Panc1 (cell line): ENCODE measurements at regions not wholly inside any gene's neighbourhood (a gene's known extent, or its start where the extent isn't known, plus 50 kb on each side); places are given as distances from the start of the nearest gene placed in this dataset.

ENCODE experiments used
- ATAC-seq: fragments of 200-7000 bp; cut with Tn5 transposase; 2 replicates; pipeline ENCODE4 v1.9.1; 2020; ENCODE audit warnings: mild to moderate bottlenecking, moderate library complexity
- BruUV-seq: library from RNA; stranded (reverse); fragments of 400-500 nt; replicated peaks from 2 replicates; lab custom pipeline; 2021; lab: Mats Ljungman, UMichigan
- CTCF ChIA-PET: fragments of 300-600 bp; sonication (Branson Sonifier 250); formaldehyde crosslinking; loops from one replicate; lab custom pipeline; 2022; ENCODE audit warnings: antibody characterized with exemption; lab: Charles Lee
- POLR2A ChIA-PET: fragments of 300-600 bp; sonication (Branson Sonifier 250); formaldehyde crosslinking; loops from one replicate; lab custom pipeline; 2022; ENCODE audit warnings: antibody characterized with exemption; lab: Charles Lee
- DNase-seq: peaks from one replicate; pipeline ENCODE4 v3.0.0-alpha.2; 2010; ENCODE audit warnings: low read depth, low spot score
- H3K27ac ChIP-seq: 2 replicates; pipeline ENCODE4 v1.5.1; 2011; ENCODE audit warnings: mild to moderate bottlenecking, low read length, inconsistent platforms
- H3K27me3 ChIP-seq: fragments of 200-500 bp; sonication (Bioruptor generic); 2 replicates; pipeline ENCODE4 v1.6.0; 2014; ENCODE audit warnings: low read length, inconsistent platforms; ENCODE audit not compliant: control insufficient read depth, insufficient read depth
- H3K36me3 ChIP-seq: fragments of 200-500 bp; sonication (Bioruptor generic); 2 replicates; pipeline ENCODE4 v1.5.1; 2014; ENCODE audit warnings: inconsistent platforms, mild to moderate bottlenecking, low read length, moderate library complexity; ENCODE audit not compliant: control insufficient read depth, insufficient read depth
- H3K4me1 ChIP-seq: 2 replicates; pipeline ENCODE4 v1.5.1; 2011; ENCODE audit warnings: inconsistent platforms, mild to moderate bottlenecking, low read length, moderate library complexity; ENCODE audit not compliant: control insufficient read depth, insufficient read depth
- H3K4me3 ChIP-seq, 2 experiments: 2 replicates each; pipeline ENCODE4 v1.5.1; 2011 to 2012; ENCODE audit warnings: low read depth in 2 of 2, low read length in 2 of 2, mild to moderate bottlenecking in 2 of 2, inconsistent platforms in 1 of 2, moderate library complexity in 1 of 2
- H3K9me3 ChIP-seq: fragments of 200-500 bp; sonication (Bioruptor generic); 2 replicates; pipeline ENCODE4 v1.5.1; 2014; ENCODE audit warnings: low read depth, mild to moderate bottlenecking, inconsistent platforms, low read length, moderate library complexity; ENCODE audit not compliant: control insufficient read depth, insufficient read depth
- CTCF ChIP-seq: fragments of 450-650 bp; IDR thresholded peaks from 2 replicates; pipeline ENCODE4 v1.5.1; 2017; ENCODE audit warnings: mild to moderate bottlenecking
- POLR2AphosphoS5 ChIP-seq: IDR thresholded peaks from 2 replicates; pipeline ENCODE4 v1.6.1; 2012; ENCODE audit warnings: mild to moderate bottlenecking, low read depth, low read length, moderate library complexity
- SIN3A ChIP-seq: IDR thresholded peaks from 2 replicates; pipeline ENCODE4 v1.6.1; 2012; ENCODE audit warnings: low read depth, mild to moderate bottlenecking, low read length, moderate library complexity, borderline replicate concordance; ENCODE audit not compliant: insufficient read depth
- TCF7L2 ChIP-seq: IDR thresholded peaks from 2 replicates; pipeline ENCODE4 v1.6.1; 2011; ENCODE audit warnings: mild to moderate bottlenecking, low read depth, low read length, inconsistent platforms
- in situ Hi-C: cut with HindIII; loops from 2 replicates; pipeline ENCODE4 v1.10.0; 2016; ENCODE audit warnings: low sequenced_read_pairs, low pct_unique_long_range_greater_than_20kb
- intact Hi-C: fragments of 100-400 bp; cut with micrococcal nuclease; formaldehyde crosslinking; loops from one replicate; pipeline ENCODE4 v1.10.0; 2022; ENCODE audit not compliant: unreplicated experiment
- TF ChIP-seq, protein P1 (sequence below), 2 experiments: IDR thresholded peaks; 2 replicates each; pipeline ENCODE4 v1.6.1; 2011 to 2012; ENCODE audit warnings: low read depth in 2 of 2, control low read depth in 1 of 2, low read length in 1 of 2, mild to moderate bottlenecking in 1 of 2, moderate library complexity in 1 of 2; ENCODE audit not compliant: insufficient read depth in 1 of 2

- no peak overlapping the region for H3K27ac ChIP-seq
- no peaks in the 10 kb centered on the region for H3K9me3 ChIP-seq
- ChIA-PET CTCF (no interaction called here), POLR2A (interaction anchor here (1.0 kb wide), 1 partner anchor 371 kb away, joined by 3 read pairs; no protein-coding TSS in a partner anchor)
- ATAC-seq (no peak), DNase-seq (no peak)
- in situ Hi-C loops: no loop called here
- no TSS peak for BruUV-seq
- TF ChIP-seq TCF7L2: no peak
- H3K27me3 ChIP-seq: no peaks in the 10 kb centered on the region
- intact Hi-C loops: no loop called here
- H3K4me1 ChIP-seq: no peaks in the 10 kb centered on the region
- no peak overlapping the region for H3K4me3 ChIP-seq
- H3K36me3 ChIP-seq: no peaks in the 10 kb centered on the region
Measured at GRCh38 chr6:156601152-156602065, 175.8 kb upstream of the ARID1B start.

- ChIA-PET POLR2A (no interaction called here), CTCF (interaction anchor here (0.6 kb wide), 1 partner anchor 62 kb away, joined by 3 read pairs; no protein-coding TSS in a partner anchor)
- no peaks in the 10 kb centered on the region for H3K4me1 ChIP-seq
- DNase-seq (no peak), ATAC-seq (no peak)
- BruUV-seq: no TSS peak
- intact Hi-C loops (no loop called here), in situ Hi-C loops (no loop called here)
- no peak overlapping the region for H3K27ac ChIP-seq
- TF ChIP-seq CTCF (no peak), TCF7L2 (no peak), POLR2AphosphoS5 (no peak), SIN3A (no peak)
- TF ChIP-seq, protein P1, sequence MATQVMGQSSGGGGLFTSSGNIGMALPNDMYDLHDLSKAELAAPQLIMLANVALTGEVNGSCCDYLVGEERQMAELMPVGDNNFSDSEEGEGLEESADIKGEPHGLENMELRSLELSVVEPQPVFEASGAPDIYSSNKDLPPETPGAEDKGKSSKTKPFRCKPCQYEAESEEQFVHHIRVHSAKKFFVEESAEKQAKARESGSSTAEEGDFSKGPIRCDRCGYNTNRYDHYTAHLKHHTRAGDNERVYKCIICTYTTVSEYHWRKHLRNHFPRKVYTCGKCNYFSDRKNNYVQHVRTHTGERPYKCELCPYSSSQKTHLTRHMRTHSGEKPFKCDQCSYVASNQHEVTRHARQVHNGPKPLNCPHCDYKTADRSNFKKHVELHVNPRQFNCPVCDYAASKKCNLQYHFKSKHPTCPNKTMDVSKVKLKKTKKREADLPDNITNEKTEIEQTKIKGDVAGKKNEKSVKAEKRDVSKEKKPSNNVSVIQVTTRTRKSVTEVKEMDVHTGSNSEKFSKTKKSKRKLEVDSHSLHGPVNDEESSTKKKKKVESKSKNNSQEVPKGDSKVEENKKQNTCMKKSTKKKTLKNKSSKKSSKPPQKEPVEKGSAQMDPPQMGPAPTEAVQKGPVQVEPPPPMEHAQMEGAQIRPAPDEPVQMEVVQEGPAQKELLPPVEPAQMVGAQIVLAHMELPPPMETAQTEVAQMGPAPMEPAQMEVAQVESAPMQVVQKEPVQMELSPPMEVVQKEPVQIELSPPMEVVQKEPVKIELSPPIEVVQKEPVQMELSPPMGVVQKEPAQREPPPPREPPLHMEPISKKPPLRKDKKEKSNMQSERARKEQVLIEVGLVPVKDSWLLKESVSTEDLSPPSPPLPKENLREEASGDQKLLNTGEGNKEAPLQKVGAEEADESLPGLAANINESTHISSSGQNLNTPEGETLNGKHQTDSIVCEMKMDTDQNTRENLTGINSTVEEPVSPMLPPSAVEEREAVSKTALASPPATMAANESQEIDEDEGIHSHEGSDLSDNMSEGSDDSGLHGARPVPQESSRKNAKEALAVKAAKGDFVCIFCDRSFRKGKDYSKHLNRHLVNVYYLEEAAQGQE (IDR thresholded peaks at IDR 0.05; ENCODE audit: insufficient read depth in 1 of 2, low read depth in 2 of 2, low read length in 1 of 2): no peak
- no peaks in the 10 kb centered on the region for H3K36me3 ChIP-seq
- no peaks in the 10 kb centered on the region for H3K9me3 ChIP-seq
- no peaks in the 10 kb centered on the region for H3K27me3 ChIP-seq
- H3K4me3 ChIP-seq: no peak overlapping the region
Measured at GRCh38 chr6:156600678-156601077, 176.5 kb upstream of the ARID1B start.
